ENCODE measurements at regions not wholly inside any gene's neighbourhood (a gene's known extent, or its start where the extent isn't known, plus 50 kb on each side); places are given as distances from the start of the nearest gene placed in this dataset.

GRCh38 chr17:33582661-33583060 is 289.6 kb upstream of the ASIC2 start:
- no peaks in the 10 kb centered on the region for H3K27me3 ChIP-seq (replicated peaks; ENCODE audit: insufficient read depth, low read length)
- H3F3A ChIP-seq (ENCODE audit: insufficient read depth, low read length), result no peaks in the 10 kb centered on the region
- H3K4me2 ChIP-seq (ENCODE audit: low read depth, low read length), result no peak overlapping the region
- H3K36me3 ChIP-seq (replicated peaks; ENCODE audit: insufficient read depth, low read length), result no peaks in the 10 kb centered on the region
- no peak overlapping the region for H3K9ac ChIP-seq (ENCODE audit: low read length)
- no peaks in the 10 kb centered on the region for H3K9me3 ChIP-seq (replicated peaks; ENCODE audit: insufficient read depth, low read length)
- H3K27ac ChIP-seq (ENCODE audit: low read length), result no peak overlapping the region
- no peak overlapping the region for H2AFZ ChIP-seq (ENCODE audit: low read length)
- H4K20me1 ChIP-seq (ENCODE audit: insufficient read depth, low read length), result no peaks in the 10 kb centered on the region
- no peak for TF ChIP-seq CTCF (IDR thresholded peaks at IDR 0.05; ENCODE audit: low read length)
- TF ChIP-seq EZH2 (optimal IDR thresholded peaks at IDR 0.05; ENCODE audit: low read depth, low read length), result no peak
- no peak for TF ChIP-seq EZH2phosphoT487 (IDR thresholded peaks at IDR 0.05; ENCODE audit: low read length)
- no peak for DNase-seq
- H3K4me3 ChIP-seq (ENCODE audit: low read length), result no peak overlapping the region
- H3K9me2 ChIP-seq (replicated peaks; ENCODE audit: insufficient read depth, low read length), result no peaks in the 10 kb centered on the region
- peaks cover 6% of the 10 kb centered on the region; the same call in 1 of the 2 replicates for H3K4me1 ChIP-seq (ENCODE audit: low read length)
- H3K79me2 ChIP-seq (ENCODE audit: low read length), result no peaks in the 10 kb centered on the region

- Histone ChIP-seq H3K36me3 (replicated peaks; ENCODE audit: insufficient read depth, low read length) (no peaks in the 10 kb centered on the region), H3K9ac (ENCODE audit: low read length) (no peak overlapping the region), H4K20me1 (ENCODE audit: insufficient read depth, low read length) (no peaks in the 10 kb centered on the region), H3K9me3 (replicated peaks; ENCODE audit: insufficient read depth, low read length) (no peaks in the 10 kb centered on the region), H3K4me1 (ENCODE audit: low read length) (no peaks in the 10 kb centered on the region; the same call in 1 of the 2 replicates), H3K79me2 (ENCODE audit: low read length) (no peaks in the 10 kb centered on the region), H3K27ac (ENCODE audit: low read length) (no peak overlapping the region), H3K4me2 (ENCODE audit: low read depth, low read length) (no peak overlapping the region), H3F3A (ENCODE audit: insufficient read depth, low read length) (no peaks in the 10 kb centered on the region), H2AFZ (ENCODE audit: low read length) (no peak overlapping the region), H3K9me2 (replicated peaks; ENCODE audit: insufficient read depth, low read length) (no peaks in the 10 kb centered on the region), H3K4me3 (ENCODE audit: low read length) (no peak overlapping the region), H3K27me3 (replicated peaks; ENCODE audit: insufficient read depth, low read length) (no peaks in the 10 kb centered on the region)
- TF ChIP-seq CTCF (IDR thresholded peaks at IDR 0.05; ENCODE audit: low read length) (no peak), EZH2 (optimal IDR thresholded peaks at IDR 0.05; ENCODE audit: low read depth, low read length) (no peak), EZH2phosphoT487 (IDR thresholded peaks at IDR 0.05; ENCODE audit: low read length) (no peak)
- DNase-seq, result no peak
Measured at GRCh38 chr17:33583518-33584417, 290.7 kb upstream of the ASIC2 start.

- Histone ChIP-seq H2AFZ (ENCODE audit: low read length) (no peak overlapping the region), H3K27ac (ENCODE audit: low read length) (no peak overlapping the region), H3K79me2 (ENCODE audit: low read length) (no peaks in the 10 kb centered on the region), H3F3A (ENCODE audit: insufficient read depth, low read length) (no peaks in the 10 kb centered on the region), H3K9me2 (replicated peaks; ENCODE audit: insufficient read depth, low read length) (no peaks in the 10 kb centered on the region), H3K27me3 (replicated peaks; ENCODE audit: insufficient read depth, low read length) (no peaks in the 10 kb centered on the region), H3K9ac (ENCODE audit: low read length) (no peak overlapping the region), H3K36me3 (replicated peaks; ENCODE audit: insufficient read depth, low read length) (no peaks in the 10 kb centered on the region), H3K4me2 (ENCODE audit: low read depth, low read length) (no peak overlapping the region), H3K4me3 (ENCODE audit: low read length) (no peak overlapping the region), H3K4me1 (ENCODE audit: low read length) (no peaks in the 10 kb centered on the region), H4K20me1 (ENCODE audit: insufficient read depth, low read length) (no peaks in the 10 kb centered on the region), H3K9me3 (replicated peaks; ENCODE audit: insufficient read depth, low read length) (no peaks in the 10 kb centered on the region)
- no peak for DNase-seq
- TF ChIP-seq CTCF (IDR thresholded peaks at IDR 0.05; ENCODE audit: low read length) (no peak), EZH2 (optimal IDR thresholded peaks at IDR 0.05; ENCODE audit: low read depth, low read length) (no peak), EZH2phosphoT487 (IDR thresholded peaks at IDR 0.05; ENCODE audit: low read length) (no peak)
Measured at GRCh38 chr17:33593991-33594390, 300.9 kb upstream of the ASIC2 start.

Data from MM.1S (cell line).